Ovary (tissue), 3 donors: ENCODE measurements at regions not wholly inside any gene's neighbourhood (a gene's known extent, or its start where the extent isn't known, plus 50 kb on each side); places are given as distances from the start of the nearest gene placed in this dataset.

Experiments used
- EP300 ChIP-seq: sonication (generic); formaldehyde crosslinking; IDR thresholded peaks from one replicate; pipeline ENCODE4 v1.6.1; 2017; ENCODE audit warnings: antibody characterized with exemption
- POLR2A ChIP-seq: fragments of 450-650 bp; IDR thresholded peaks from one replicate; pipeline ENCODE4 v1.6.1; 2017; ENCODE audit warnings: antibody characterized with exemption, mild to moderate bottlenecking, moderate library complexity
- TF ChIP-seq, protein P1 (sequence below), 3 donors: fragments of 450-650 bp in 2 of 3; fragments of 200-600 bp in 1 of 3; IDR thresholded peaks; one replicate each; pipeline versions ENCODE4 v1.5.1 to v1.8.0; 2016 to 2022; ENCODE audit warnings: antibody characterized with exemption in 3 of 3, mild to moderate bottlenecking in 1 of 3
- donor health status: DM: no; HTN: no; CAD: no.

DNA sequence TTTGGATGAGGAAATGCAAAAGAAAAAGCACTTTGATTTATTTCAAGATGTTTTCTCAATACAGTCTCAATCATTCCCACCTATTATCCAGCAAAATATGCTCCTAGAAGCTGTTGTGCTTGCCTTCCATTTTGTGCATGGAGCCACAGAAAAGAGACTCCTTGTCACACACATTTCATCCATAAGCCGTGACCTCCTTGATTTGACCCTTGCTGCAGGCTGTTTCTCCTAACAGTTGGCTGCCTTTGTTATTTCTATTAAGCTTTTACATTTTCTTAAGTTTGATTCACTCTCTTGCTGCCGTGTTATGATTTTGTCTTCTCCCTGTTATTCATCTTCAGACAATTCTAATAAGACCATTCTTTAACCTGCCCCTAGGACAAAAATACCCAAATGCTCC is 124.2 kb upstream of the PLAAT1 start:
- TF ChIP-seq EP300 (no peak), POLR2A (no peak)
- TF ChIP-seq, protein P1, sequence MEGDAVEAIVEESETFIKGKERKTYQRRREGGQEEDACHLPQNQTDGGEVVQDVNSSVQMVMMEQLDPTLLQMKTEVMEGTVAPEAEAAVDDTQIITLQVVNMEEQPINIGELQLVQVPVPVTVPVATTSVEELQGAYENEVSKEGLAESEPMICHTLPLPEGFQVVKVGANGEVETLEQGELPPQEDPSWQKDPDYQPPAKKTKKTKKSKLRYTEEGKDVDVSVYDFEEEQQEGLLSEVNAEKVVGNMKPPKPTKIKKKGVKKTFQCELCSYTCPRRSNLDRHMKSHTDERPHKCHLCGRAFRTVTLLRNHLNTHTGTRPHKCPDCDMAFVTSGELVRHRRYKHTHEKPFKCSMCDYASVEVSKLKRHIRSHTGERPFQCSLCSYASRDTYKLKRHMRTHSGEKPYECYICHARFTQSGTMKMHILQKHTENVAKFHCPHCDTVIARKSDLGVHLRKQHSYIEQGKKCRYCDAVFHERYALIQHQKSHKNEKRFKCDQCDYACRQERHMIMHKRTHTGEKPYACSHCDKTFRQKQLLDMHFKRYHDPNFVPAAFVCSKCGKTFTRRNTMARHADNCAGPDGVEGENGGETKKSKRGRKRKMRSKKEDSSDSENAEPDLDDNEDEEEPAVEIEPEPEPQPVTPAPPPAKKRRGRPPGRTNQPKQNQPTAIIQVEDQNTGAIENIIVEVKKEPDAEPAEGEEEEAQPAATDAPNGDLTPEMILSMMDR (IDR thresholded peaks at IDR 0.05): no peak
